SIG-M5 treated with dmso at 0.1 percent for 504 hours (cell line): ENCODE measurements at regions not wholly inside any gene's neighbourhood (a gene's known extent, or its start where the extent isn't known, plus 50 kb on each side); places are given as distances from the start of the nearest gene placed in this dataset.

Experiments
- DNase-seq: peaks from one replicate; lab custom pipeline; 2025; ENCODE audit not compliant: unreplicated experiment; lab: John Stamatoyannopoulos, UW

GRCh38 chr6:103231181-103231580, 1628.5 kb downstream of the HACE1 start:
- DNase-seq = no peak

DNA sequence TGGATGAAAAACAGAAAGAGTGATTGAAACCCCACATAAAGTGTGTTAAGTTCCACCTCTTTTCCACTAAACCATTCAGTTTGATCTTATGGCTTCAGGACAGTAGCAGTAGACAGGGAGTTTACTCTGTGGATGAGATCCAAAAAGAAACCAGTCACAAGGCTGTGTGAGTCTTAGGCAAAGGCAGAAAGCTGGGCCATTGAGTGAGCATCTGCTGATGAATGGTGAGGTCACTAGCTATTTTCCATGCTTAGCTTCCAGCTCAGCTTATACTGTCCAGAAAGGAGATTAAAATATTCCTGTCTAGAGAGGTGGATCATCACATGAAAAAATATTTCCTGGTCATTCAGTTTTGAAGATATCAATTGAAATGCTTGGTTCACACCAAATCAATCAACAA, 1643.9 kb downstream of the HACE1 start:
- DNase-seq = no peak

GRCh38 chr6:103210686-103211085, 1649.0 kb downstream of the HACE1 start:
- no peak for DNase-seq

DNA sequence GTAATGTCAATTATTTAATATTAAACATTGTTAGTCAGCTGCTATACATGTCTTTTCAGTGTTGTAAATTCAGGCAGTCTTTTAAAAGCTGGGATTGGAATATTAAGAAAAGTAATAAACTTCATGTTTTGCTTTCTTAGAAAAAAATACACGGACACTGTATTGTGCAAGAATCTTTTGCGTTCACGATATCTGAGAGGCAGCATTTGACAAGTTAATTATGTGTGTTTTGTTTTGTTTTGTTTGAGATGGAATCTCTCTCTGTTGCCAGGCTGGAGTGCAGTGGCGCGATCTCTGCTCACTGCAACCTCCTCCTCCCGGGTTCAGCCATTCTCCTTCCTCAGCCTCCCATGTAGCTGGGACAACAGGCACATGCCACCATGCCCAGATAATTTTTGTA, 1661.3 kb downstream of the HACE1 start:
- DNase-seq = no peak

DNA sequence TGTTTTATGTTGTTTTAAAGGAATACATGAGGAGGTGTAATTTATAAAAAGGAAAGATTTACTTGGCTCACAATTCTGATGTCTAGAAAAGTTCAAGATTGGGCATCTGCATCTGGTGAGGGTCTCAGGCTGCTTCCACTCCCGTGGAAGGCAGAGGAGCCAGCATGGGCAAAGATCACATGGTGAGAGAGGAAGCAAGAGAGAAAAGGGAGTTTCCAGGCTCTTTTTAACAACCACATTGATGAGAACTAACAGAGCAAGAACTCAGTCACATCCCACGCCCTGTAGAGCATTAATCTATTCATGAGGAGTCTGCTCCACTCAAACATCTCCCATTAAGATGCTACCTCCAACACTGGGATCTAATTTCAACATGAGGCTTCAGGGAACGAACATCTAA, 1666.3 kb downstream of the HACE1 start:
- DNase-seq = no peak

DNA sequence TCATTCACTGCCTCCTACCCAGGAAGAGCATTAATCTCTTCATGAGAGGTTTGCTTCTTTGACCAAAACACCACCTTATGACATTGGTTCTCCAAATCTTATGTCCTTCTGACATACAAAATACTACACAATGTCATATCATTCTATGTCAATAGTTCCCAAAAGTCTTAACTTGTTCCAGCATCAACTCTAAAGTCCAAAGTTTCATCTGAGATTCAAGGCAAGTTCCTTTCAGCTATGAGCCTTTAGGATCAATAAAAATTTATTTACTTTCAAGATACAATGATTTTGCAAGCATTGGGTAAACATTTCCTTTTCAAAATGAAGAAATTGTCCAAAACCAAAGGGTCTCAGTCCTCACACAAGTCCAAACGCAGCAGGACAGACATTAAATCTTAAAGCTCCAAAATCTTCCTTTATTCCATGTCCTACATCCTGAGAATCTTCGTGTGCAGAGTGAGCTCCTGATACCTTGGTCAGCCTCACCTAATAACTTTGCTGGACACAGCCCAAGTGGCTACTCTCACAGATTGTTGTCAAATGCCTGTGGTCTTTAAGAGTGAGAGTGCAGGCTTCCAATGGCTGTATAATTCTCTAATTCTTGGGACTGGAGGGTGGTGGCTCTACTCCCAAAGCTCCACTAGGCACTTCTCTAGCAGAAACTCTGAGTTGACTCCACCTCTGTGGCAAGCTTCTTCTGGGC, 1668.2 kb downstream of the HACE1 start:
- DNase-seq = no peak

DNA sequence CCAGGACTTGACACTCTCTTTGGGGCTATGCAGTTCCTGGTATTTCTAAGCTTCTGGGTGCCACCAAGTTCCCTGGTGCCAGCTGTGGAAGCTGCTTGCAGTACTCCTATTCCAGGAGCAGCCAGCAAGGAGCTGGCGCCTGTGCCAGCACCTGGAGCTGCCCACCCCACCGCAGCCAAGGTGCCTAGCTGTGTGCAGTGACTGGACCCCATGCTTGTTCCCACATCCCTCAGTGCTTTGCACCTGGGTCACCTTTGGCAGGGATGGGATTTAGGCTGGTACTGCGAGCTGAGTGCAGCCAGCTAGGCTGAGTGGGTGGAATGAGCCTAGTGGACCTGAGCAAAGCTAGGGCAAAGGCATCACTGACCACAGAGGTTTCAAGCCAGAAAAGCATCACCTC, 1674.9 kb downstream of the HACE1 start:
- no peak for DNase-seq

GRCh38 chr6:103183831-103184411, 1675.8 kb downstream of the HACE1 start:
- DNase-seq = no peak

- no peak for DNase-seq
These were observed 1681.5 kb downstream of the HACE1 start for GRCh38 chr6:103178193-103178592.

DNA sequence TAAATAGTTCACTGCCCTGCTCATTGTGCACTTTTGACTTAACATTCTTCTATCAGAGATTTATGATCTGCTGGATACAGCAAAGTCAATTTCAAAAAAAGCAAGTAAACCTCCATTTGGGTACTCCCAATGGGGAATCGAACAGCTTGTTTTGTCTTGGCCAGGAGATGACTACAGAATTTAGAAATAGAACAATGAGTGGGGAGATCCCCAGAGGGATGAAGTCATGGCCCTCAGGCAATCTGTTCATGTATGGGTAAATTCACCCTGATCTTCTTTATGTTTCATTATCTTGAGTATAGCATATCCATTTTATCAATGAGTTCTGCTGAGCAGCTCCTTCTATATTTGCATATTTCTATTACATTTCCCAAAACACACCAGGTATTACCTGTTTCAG, 1681.9 kb downstream of the HACE1 start:
- DNase-seq = no peak

DNA sequence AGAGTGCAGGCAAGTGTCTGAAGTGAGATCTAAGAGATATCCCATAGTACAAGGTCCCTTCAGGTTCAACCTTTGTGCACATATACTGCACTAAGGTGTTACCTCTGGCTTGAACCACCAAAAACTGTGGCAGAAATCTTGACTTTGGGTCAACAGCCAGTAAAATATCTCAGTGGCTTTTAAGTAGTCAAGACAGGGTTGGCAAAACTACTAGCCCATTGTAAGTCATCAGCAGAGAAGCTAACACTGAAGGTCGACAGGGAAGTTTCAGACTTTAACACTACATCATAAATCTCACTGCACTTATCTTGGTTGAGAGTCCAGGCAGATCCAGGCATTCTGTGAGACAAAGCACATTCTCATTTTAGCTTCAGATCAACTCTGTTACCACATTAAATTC, 1684.7 kb downstream of the HACE1 start:
- no peak for DNase-seq

- no peak for DNase-seq
These were observed 1692.2 kb downstream of the HACE1 start for GRCh38 chr6:103167345-103168071.

DNA sequence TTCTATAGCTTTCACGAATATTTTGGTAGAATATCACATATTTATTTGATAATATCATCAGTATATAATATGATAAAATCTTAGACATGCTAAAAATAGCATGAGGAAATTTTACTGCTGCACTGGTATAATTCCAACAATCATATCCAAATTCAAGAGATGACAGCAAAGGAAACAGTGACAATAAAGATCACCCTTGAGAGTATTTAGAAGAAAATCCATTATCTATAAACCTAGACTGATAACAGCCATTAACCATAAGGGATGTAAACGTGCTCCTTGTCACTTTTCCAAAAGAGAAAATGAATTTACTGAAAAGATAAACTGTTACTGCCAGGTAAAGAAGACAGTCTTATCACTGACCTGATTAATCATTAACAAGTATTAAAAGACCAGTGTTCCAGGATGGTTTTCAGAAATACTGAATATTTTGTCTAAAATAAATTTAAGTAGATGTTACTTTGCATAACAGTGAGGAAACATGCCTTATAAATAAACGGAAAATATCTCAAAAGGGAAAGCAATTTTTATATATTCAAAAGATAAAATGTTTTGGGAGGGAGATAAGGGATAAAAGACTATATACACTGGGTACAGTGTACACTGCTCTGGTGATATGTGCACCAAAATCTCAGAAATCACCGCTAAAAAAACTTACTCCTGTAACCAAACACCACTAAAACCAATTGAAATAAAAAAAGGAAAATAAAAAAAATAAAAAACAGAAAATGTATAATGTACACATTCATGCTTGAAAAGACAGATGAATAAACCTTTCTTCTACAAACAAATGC, 1704.7 kb downstream of the HACE1 start:
- DNase-seq = no peak

DNA sequence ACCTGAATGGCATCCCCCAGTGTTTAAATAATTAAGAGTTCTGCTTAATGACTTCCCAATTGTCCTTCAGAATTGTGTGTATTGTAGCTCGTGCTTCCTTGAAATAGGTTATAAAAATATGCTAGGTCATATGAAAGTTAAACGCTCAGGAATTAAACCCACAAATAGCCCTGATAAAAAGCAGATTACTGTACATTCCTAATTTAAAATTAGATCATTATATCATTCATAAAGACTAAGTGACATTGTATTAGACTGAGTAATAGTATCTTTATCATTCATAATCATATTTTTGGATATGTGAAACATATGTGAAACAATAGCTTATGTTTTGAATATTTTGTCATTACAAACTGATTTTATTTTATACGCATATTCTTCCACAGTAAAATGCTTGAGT, 1706.7 kb downstream of the HACE1 start:
- no peak for DNase-seq

GRCh38 chr6:103142902-103143301, 1716.8 kb downstream of the HACE1 start:
- DNase-seq = no peak

GRCh38 chr6:103140308-103141027, 1719.3 kb downstream of the HACE1 start:
- no peak for DNase-seq

- no peak for DNase-seq
These were observed 1720.3 kb downstream of the HACE1 start for GRCh38 chr6:103139377-103139776.

- DNase-seq = no peak
These were observed 1731.0 kb downstream of the GRIK2 start for GRCh38 chr6:103124471-103124870.

- peak; percentile 71 for DNase-seq
These were observed 1729.5 kb downstream of the GRIK2 start for GRCh38 chr6:103122766-103123601.

DNA sequence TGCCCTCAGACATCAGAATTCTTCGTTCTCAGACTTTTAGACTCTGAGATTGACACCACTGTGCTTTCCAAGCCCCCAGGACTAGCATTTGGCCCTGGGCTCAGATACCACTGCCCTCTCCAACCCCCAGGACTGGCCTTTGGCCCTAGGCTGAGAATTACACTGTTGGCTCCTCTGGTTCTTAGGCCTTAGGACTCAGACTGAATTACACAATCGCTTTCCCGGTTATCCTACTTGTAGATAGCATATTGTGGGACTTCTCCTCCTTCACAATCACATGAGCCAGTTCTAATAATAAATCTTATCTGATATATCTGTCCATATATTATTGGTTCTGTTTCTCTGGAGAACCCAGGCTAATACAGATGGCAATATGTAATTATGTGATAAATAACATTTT, 1725.5 kb downstream of the GRIK2 start:
- no peak for DNase-seq
